ENCODE measurements at regions not wholly inside any gene's neighbourhood (a gene's known extent, or its start where the extent isn't known, plus 50 kb on each side); places are given as distances from the start of the nearest gene placed in this dataset.

DNA sequence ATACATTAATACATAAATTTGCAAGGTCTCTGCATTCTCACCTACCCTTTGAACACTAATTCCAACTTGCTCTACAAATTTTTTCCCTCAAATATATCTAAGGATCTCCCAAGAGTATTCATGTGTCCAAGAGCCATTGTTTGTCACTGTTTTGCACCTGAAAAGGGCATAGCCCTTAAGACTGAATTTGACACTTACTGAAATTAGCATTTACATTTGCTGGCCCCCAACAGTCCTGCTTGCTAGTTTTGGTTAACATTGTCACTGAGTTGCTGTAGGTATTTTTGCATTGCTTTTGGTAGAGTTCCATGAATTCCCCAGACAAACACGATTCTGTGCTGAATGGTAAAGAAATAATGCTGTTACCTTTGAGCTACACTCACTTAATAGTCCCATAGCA is 57.3 kb downstream of the KCNA4 start:
- no peak for DNase-seq (ENCODE audit: low spot score)

GRCh38 chr11:29957431-29957830 is 59.4 kb downstream of the KCNA4 start:
- no peak for DNase-seq (ENCODE audit: low spot score)

GRCh38 chr11:29956076-29956556 is 60.7 kb downstream of the KCNA4 start:
- DNase-seq (ENCODE audit: low spot score): no peak

GRCh38 chr11:29943347-29943746 is 73.5 kb downstream of the KCNA4 start:
- no peak for DNase-seq (ENCODE audit: low spot score)

DNA sequence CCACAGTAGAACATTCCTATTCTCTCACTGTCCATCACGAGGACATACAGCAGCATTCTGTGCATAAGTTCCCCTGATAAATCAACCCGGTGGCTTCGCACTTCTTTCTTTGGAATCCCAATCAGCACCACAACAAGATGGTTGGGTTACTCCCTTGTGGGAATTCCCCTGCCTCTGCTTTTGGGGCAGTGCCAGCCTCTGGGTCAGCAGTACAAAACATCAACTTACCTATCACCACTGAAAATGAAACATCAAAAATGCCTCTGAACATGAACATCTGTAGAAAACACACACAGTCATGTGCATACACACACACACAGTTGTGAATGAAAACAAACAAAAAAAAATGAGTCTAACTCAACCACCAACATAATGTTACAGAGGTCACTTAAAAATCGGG is 79.3 kb downstream of the KCNA4 start:
- no peak for DNase-seq (ENCODE audit: low spot score)

GRCh38 chr11:29934115-29934638 is 82.7 kb downstream of the KCNA4 start:
- DNase-seq (ENCODE audit: low spot score): no peak

DNA sequence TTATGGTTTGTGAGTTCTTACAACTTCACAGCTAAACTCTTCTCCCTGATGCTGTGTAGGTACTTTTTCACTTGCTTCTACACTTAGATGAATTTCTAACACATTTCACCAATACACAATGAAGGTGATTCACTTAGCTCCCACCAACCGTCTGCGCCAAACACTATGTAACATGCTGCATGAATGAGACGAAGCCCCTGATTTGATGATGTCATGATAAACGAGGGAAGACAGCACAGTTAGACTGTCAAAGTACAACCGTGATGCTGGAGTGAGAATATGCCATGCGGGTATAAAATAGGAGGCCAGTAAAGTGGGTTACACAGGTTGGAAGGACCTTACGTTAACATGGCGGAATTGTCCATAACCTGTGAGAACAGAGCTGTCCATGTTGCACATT is 100.8 kb downstream of the KCNA4 start:
- no peak for DNase-seq (ENCODE audit: low spot score)

- DNase-seq (ENCODE audit: low spot score): no peak
Observed at GRCh38 chr11:29914203-29914930, 102.5 kb downstream of the KCNA4 start.

GRCh38 chr11:29913352-29913751 is 103.5 kb downstream of the KCNA4 start:
- no peak for DNase-seq (ENCODE audit: low spot score)

DNA sequence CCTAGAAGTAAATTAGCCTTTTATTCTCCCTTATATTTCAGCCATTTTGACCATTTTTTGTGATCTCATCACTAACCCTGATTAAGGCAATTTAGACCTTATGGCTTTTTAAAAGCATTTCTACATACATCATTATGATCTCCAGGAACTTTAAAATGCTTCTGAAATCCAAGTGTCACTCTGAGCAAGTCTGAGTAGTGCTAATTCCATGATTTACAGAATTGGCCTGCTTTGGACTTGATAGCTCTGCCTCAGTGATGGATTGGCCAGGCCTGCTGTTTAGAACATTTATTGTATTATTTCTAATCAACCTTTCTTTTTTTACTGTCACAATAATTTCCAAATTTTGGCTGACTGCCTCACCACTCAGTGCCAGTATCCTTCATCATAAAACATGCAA is 116.4 kb downstream of the KCNA4 start:
- DNase-seq (ENCODE audit: low spot score): no peak

DNA sequence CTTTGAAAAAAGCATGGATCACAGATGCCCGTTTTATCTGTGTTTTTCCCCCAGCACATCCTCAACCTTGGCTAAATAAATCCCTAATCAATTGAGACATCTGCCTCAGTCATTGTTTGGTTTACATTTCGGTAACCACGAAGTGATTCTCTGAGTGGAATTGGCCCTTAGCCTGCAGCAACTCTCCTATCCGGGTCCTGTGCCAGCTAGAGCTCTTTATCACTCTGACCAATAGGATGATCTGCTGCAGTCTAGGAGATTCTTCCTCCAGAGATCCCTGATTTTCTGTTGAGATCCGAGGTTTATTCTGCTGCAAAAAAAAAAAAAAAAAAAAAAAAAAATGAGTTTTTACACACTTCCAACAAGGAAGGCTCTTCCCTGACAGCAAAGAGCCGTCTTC is 137.3 kb downstream of the KCNA4 start:
- DNase-seq (ENCODE audit: low spot score): no peak

DNA sequence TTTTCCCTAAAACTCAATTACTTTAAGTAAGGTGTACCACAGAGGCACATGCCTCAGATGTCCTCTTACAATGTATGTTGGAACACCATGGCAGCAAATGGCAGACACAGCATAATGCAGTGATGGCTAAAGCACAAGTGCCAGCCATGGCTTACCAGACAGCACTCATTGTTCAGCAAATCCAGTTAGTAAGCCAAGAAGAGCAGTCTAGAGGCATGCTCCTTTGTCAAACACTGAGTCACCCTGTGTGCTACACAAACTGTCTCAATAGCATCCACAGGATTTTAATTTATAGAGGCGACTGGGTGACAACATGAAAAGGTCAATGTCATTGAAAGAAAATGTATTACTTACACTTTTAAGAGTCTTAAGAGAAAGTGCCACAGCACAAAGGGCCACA is 140.6 kb downstream of the KCNA4 start:
- no peak for DNase-seq (ENCODE audit: low spot score)

DNA sequence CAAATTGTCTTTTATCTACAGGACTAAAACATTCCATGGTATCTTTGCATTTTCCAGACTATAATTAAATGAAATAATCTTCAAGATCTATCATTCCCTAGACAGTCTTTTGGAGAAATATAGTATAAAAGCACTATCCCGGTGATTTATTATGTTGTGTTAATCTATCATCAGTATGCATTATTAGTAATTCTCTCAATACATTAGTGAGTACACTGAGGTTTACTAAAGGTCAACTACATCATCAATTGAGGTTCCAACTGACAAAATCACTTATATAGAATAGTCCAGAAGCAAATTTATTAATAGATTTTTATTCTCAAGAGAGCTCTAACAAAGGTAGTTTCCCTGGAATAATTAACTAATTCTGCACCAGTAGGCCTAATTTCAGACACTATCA is 169.6 kb downstream of the KCNA4 start:
- no peak for DNase-seq (ENCODE audit: low spot score)

DNA sequence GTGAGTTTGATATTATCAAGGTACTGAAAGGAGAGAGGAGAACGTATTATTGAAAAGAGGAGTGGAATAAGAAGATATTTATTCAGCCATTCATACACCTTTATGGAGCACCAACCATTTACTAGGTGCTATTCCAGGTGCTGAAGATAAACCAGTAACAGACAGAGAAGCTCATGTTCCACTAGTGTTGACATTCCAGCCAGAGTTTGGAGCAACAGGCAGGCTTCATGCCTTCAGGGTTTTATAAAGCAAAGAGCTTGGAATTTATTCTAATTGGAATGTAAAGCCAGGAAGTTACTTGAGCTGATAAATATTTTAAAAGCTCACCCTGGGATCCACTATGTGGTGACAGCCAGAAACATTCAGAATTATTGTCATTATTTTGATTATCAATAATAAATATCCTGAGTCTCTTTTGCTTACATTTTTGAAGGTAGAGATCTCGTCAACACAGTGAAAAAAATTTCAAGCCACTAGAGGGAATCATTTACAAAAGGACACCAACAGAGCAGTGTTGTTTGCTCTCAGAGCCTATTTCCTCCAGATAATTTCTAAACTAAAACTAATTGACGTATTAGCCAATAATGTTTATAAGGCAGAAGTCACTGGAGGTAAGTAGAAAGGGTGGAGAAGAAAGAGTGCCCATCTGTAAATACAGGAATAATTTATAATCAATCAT is 172.0 kb downstream of the KCNA4 start:
- no peak for DNase-seq (ENCODE audit: low spot score)

DNA sequence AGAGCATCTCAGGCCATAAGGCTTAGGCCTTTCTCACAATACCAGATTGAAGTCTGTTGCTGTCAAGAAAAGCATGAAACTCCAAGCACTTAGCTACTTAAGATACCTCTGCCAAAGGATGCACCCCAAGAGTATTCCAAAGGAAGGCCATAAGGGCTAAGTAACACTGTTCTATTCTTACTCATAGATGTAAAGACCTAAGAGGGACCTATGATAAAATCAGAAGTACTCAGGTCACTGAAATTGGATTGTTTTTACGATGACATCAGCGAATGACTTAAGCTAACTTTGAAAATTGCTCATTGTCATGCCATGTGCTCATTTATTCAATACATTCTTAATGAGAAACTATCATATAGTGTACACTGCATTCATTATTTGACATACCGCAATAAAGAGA is 172.8 kb downstream of the KCNA4 start:
- no peak for DNase-seq (ENCODE audit: low spot score)

GRCh38 chr11:29842061-29842460 is 174.8 kb downstream of the KCNA4 start:
- DNase-seq (ENCODE audit: low spot score): no peak

- no peak for DNase-seq (ENCODE audit: low spot score)
Observed at GRCh38 chr11:29826878-29827277, 190.0 kb downstream of the KCNA4 start.

- no peak for DNase-seq (ENCODE audit: low spot score)
Observed at GRCh38 chr11:29816359-29816758, 200.5 kb downstream of the KCNA4 start.

DNA sequence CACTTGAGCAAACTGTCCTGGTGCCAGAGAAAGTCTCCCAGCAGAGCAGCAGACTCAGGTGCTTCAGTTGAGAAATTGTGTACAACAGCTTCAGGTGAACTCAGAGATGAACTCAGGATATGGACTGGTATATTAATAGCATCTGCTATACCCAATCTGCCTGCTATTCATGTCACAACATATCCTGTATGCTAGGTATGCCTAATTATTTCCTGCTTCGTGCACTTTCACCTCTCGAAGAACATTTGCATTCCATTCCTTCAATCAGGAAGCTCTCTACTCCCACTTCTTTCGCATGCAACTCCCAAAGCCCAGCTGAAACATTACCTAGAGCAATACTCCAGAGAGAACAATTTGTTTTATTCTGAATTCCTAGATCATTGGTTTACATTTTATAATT is 207.7 kb downstream of the KCNA4 start:
- no peak for DNase-seq (ENCODE audit: low spot score)

- no peak for DNase-seq (ENCODE audit: low spot score)
Observed at GRCh38 chr11:29802522-29802921, 214.3 kb downstream of the KCNA4 start.

DNA sequence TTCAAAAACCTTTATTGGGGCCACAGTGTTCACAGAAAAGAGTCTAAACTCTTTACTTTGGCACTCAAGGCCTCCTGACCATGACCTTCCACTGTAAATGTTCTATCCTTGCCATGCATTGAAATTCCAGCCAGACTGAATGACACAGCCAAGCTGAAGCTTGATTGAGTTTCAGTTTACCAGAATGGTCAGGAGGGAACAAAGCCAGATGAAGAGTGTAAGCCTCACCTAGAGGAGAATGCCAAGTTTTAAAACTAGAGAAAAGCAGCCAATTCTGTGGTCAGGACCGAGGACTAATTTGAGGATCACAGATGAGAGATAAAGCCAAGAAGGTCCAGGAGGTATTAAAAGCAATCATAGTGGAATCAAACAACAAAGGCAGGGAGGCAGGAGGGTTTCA is 215.3 kb downstream of the KCNA4 start:
- DNase-seq (ENCODE audit: low spot score): no peak

DNA sequence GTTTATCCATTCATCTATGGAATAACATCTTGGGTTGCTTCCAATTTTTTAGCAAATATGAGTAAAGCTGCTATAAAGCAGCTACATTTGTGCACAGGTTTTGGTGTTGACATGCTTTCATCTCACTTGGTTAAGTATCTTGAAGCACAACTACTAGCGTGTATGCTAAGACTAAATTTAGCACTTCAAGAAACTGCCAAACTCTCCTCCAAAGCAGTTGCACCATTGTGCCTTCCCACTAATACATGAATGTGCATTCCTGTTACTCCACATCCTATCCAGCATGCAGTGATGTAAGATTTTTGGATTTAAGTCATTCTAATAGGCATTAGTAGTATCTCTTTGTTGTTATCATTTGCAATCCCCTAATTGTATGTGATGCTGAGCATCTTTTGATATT is 230.7 kb downstream of the KCNA4 start:
- DNase-seq (ENCODE audit: low spot score): no peak

- no peak for DNase-seq (ENCODE audit: low spot score)
Observed at GRCh38 chr11:29783506-29783905, 233.3 kb downstream of the KCNA4 start.

GRCh38 chr11:29782447-29782846 is 234.4 kb downstream of the KCNA4 start:
- no peak for DNase-seq (ENCODE audit: low spot score)

Data from hematopoietic multipotent progenitor cell treated with erythropoietin and hydrocortisone succinate and interleukin-3 and kit ligand, for 17 days (in vitro differentiated cells).